Ovary (tissue), 7 donors: ENCODE measurements at regions not wholly inside any gene's neighbourhood (a gene's known extent, or its start where the extent isn't known, plus 50 kb on each side); places are given as distances from the start of the nearest gene placed in this dataset.

Experiments
- DNase-seq, 5 donors: peaks; one replicate each; pipeline ENCODE4 v3.0.0-alpha.2; 2019 to 2020
- H3K27ac ChIP-seq, 2 donors: fragments of 200-600 bp; one replicate each; pipeline versions ENCODE4 v1.5.1 to v1.8.0; 2019 to 2022
- H3K27me3 ChIP-seq: fragments of 200-600 bp; one replicate; pipeline ENCODE4 v1.8.0; 2022
- H3K36me3 ChIP-seq: fragments of 200-600 bp; sonication (generic); one replicate; pipeline ENCODE4 v1.5.1; 2019
- H3K4me1 ChIP-seq: one replicate; pipeline ENCODE4 v1.8.1; 2013; ENCODE audit warnings: mild to moderate bottlenecking, moderate library complexity; ENCODE audit not compliant: insufficient read depth
- H3K4me3 ChIP-seq: fragments of 200-600 bp; sonication (generic); one replicate; pipeline ENCODE4 v1.5.1; 2017
- H3K9me3 ChIP-seq, 2 donors: fragments of 200-600 bp in 1 of 2; sonication (generic) in 1 of 2; one replicate each; pipeline versions ENCODE4 v1.5.1 to v1.8.1; 2013 to 2019; ENCODE audit warnings: mild to moderate bottlenecking in 1 of 2, moderate library complexity in 1 of 2
- CTCF ChIP-seq, 3 donors: fragments of 450-650 bp in 2 of 3; fragments of 200-600 bp in 1 of 3; IDR thresholded peaks; one replicate each; pipeline versions ENCODE4 v1.5.1 to v1.8.0; 2016 to 2022; ENCODE audit warnings: antibody characterized with exemption in 3 of 3, mild to moderate bottlenecking in 1 of 3
- EP300 ChIP-seq: sonication (generic); formaldehyde crosslinking; IDR thresholded peaks from one replicate; pipeline ENCODE4 v1.6.1; 2017; ENCODE audit warnings: antibody characterized with exemption
- POLR2A ChIP-seq: fragments of 450-650 bp; IDR thresholded peaks from one replicate; pipeline ENCODE4 v1.6.1; 2017; ENCODE audit warnings: antibody characterized with exemption, mild to moderate bottlenecking, moderate library complexity
- WGBS, 3 donors: extraction: QIAGEN DNeasy Blood & Tissue Kit in 1 of 3; methylation state at CpG; one replicate each; pipeline versions ENCODE4 v1.1.5 to v1.1.7; 2013 to 2017; 5-methylcytosine and 5-hydroxymethylcytosine counted together
- intact Hi-C, 4 donors: fragments of 100-400 bp; cut with DNase I; formaldehyde crosslinking; loops; one replicate each; pipeline versions ENCODE4 v1.11.0 to v1.15.1; 2022 to 2023
- donor health status: DM: no; HTN: no; CAD: no; lungs with moderate emphysema.
- donor health status: DM: no; HTN: no; CAD: no.
- donor health status: Bipolar disorder and iron deficiency.
- donor health status: DM: no; HTN: no; CAD: no.
- donor health status: DM: yes; HTN: yes; CAD: no.

- Histone ChIP-seq H3K4me1 (no peaks in the 10 kb centered on the region), H3K36me3 (no peaks in the 10 kb centered on the region), H3K27me3 (no peaks in the 10 kb centered on the region), H3K4me3 (no peak overlapping the region), H3K27ac (no peak overlapping the region), H3K9me3 (no peaks in the 10 kb centered on the region)
- intact Hi-C loops = no loop called here
- DNase-seq = no peak
- WGBS, 3 donors = 56 to 68% (median 64%) methylated on average over 11 of the region's 11 CpGs
- TF ChIP-seq CTCF (IDR thresholded peaks at IDR 0.05) (no peak), POLR2A (no peak), EP300 (no peak)
These were observed 59.4 kb downstream of the PLCE1 start for GRCh38 chr10:94052866-94053791.

GRCh38 chr10:94059178-94059883 lies 65.6 kb downstream of the PLCE1 start:
- H3K27ac ChIP-seq = no peak overlapping the region

GRCh38 chr10:94061026-94061425 lies 67.3 kb downstream of the PLCE1 start:
- no peaks in the 10 kb centered on the region for H3K9me3 ChIP-seq
- TF ChIP-seq CTCF (IDR thresholded peaks at IDR 0.05) (no peak), EP300 (no peak), POLR2A (no peak)
- H3K27ac ChIP-seq = no peak overlapping the region
- H3K36me3 ChIP-seq = no peaks in the 10 kb centered on the region
- intact Hi-C loops = no loop called here
- no peaks in the 10 kb centered on the region for H3K4me1 ChIP-seq
- WGBS, 3 donors = 93 to 96% (median 95%) methylated on average over 2 of the region's 2 CpGs
- no peak overlapping the region for H3K4me3 ChIP-seq
- H3K27me3 ChIP-seq = no peaks in the 10 kb centered on the region
- DNase-seq = no peak

More at GRCh38 chr10:94059178-94059883, 65.6 kb downstream of the PLCE1 start:
- WGBS, 3 donors = 81 to 95% (median 93%) methylated on average over 3 of the region's 3 CpGs
- Histone ChIP-seq H3K9me3 (no peaks in the 10 kb centered on the region), H3K4me3 (no peak overlapping the region), H3K4me1 (no peaks in the 10 kb centered on the region), H3K27me3 (no peaks in the 10 kb centered on the region), H3K36me3 (no peaks in the 10 kb centered on the region)
- intact Hi-C loops = no loop called here
- DNase-seq = no peak
- TF ChIP-seq CTCF (IDR thresholded peaks at IDR 0.05) (no peak), EP300 (no peak), POLR2A (no peak)

- H3K27ac ChIP-seq = no peak overlapping the region
- no peaks in the 10 kb centered on the region for H3K9me3 ChIP-seq
- no peaks in the 10 kb centered on the region for H3K4me1 ChIP-seq
- 87 to 97% (median 94%) methylated on average over 2 of the region's 2 CpGs for WGBS, 3 donors
- DNase-seq = no peak
- no peaks in the 10 kb centered on the region for H3K27me3 ChIP-seq
- no peak overlapping the region for H3K4me3 ChIP-seq
- H3K36me3 ChIP-seq = no peaks in the 10 kb centered on the region
- intact Hi-C loops = no loop called here
- TF ChIP-seq POLR2A (no peak), CTCF (IDR thresholded peaks at IDR 0.05) (no peak), EP300 (no peak)
These were observed 68.9 kb downstream of the PLCE1 start for GRCh38 chr10:94062611-94063010.
